Uterus (tissue), 2 donors: ENCODE measurements at regions not wholly inside any gene's neighbourhood (a gene's known extent, or its start where the extent isn't known, plus 50 kb on each side); places are given as distances from the start of the nearest gene placed in this dataset.
"Not testable (repeated sequence)": the region's sequence is repeated elsewhere in the genome, so short reads cannot be mapped to it uniquely, and the experiment has no call there.

Source experiments
- POLR2A ChIP-seq, 2 donors: fragments of 450-650 bp; IDR thresholded peaks; one replicate each; pipeline ENCODE4 v1.6.1; 2016; ENCODE audit warnings: antibody characterized with exemption in 2 of 2, mild to moderate bottlenecking in 1 of 2, moderate library complexity in 1 of 2
- TF ChIP-seq, protein P1 (sequence below), 4 experiments: fragments of 200-600 bp in 2 of 4; fragments of 450-650 bp in 2 of 4; sonication (generic) in 2 of 4; IDR thresholded peaks; one replicate each; pipeline ENCODE4 v1.5.1; 2016 to 2019; ENCODE audit warnings: antibody characterized with exemption in 4 of 4, mild to moderate bottlenecking in 2 of 4, moderate library complexity in 1 of 4

- TF ChIP-seq, protein P1, sequence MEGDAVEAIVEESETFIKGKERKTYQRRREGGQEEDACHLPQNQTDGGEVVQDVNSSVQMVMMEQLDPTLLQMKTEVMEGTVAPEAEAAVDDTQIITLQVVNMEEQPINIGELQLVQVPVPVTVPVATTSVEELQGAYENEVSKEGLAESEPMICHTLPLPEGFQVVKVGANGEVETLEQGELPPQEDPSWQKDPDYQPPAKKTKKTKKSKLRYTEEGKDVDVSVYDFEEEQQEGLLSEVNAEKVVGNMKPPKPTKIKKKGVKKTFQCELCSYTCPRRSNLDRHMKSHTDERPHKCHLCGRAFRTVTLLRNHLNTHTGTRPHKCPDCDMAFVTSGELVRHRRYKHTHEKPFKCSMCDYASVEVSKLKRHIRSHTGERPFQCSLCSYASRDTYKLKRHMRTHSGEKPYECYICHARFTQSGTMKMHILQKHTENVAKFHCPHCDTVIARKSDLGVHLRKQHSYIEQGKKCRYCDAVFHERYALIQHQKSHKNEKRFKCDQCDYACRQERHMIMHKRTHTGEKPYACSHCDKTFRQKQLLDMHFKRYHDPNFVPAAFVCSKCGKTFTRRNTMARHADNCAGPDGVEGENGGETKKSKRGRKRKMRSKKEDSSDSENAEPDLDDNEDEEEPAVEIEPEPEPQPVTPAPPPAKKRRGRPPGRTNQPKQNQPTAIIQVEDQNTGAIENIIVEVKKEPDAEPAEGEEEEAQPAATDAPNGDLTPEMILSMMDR (IDR thresholded peaks at IDR 0.05), result not testable (repeated sequence)
- not testable (repeated sequence) for TF ChIP-seq POLR2A (IDR thresholded peaks at IDR 0.05)
Observed at GRCh38 chr20:46788763-46789091, 79.3 kb downstream of the SLC2A10 start.
